ENCODE measurements at regions not wholly inside any gene's neighbourhood (a gene's known extent, or its start where the extent isn't known, plus 50 kb on each side); places are given as distances from the start of the nearest gene placed in this dataset.

DNA sequence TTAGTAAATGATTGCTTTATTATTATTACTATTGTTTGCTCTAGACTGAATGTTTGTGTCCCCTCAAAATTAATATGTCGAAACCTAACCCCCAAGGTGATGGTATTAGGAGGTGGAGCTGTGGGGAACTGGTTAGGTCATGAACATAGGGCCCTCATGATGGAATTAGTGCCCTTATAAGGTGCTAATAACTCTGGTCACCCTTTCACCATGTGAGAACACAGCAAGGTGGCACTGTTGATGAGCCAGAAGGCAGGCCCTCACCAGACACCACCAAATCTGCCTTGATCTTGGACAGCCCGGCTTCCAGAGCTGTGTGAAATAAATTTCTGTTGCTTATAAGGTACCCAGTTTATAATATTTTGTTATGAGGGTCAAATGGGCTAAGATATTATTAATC is 95.8 kb downstream of the BDNF start:
- no peak overlapping the region for H3K27ac Mint-ChIP-seq
- H3K36me3 Mint-ChIP-seq: no peaks in the 10 kb centered on the region
- no peak for DNase-seq (ENCODE audit: extremely low spot score, unreplicated experiment)
- H3K27me3 Mint-ChIP-seq: no peaks in the 10 kb centered on the region
- no peaks in the 10 kb centered on the region for H3K4me1 Mint-ChIP-seq (ENCODE audit: unreplicated experiment)
- H3K4me3 Mint-ChIP-seq: no peak overlapping the region
- no peaks in the 10 kb centered on the region for H3K9me3 Mint-ChIP-seq
- TF ChIP-seq, protein P1, sequence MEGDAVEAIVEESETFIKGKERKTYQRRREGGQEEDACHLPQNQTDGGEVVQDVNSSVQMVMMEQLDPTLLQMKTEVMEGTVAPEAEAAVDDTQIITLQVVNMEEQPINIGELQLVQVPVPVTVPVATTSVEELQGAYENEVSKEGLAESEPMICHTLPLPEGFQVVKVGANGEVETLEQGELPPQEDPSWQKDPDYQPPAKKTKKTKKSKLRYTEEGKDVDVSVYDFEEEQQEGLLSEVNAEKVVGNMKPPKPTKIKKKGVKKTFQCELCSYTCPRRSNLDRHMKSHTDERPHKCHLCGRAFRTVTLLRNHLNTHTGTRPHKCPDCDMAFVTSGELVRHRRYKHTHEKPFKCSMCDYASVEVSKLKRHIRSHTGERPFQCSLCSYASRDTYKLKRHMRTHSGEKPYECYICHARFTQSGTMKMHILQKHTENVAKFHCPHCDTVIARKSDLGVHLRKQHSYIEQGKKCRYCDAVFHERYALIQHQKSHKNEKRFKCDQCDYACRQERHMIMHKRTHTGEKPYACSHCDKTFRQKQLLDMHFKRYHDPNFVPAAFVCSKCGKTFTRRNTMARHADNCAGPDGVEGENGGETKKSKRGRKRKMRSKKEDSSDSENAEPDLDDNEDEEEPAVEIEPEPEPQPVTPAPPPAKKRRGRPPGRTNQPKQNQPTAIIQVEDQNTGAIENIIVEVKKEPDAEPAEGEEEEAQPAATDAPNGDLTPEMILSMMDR (conservative IDR thresholded peaks at IDR 0.05): no peak

DNA sequence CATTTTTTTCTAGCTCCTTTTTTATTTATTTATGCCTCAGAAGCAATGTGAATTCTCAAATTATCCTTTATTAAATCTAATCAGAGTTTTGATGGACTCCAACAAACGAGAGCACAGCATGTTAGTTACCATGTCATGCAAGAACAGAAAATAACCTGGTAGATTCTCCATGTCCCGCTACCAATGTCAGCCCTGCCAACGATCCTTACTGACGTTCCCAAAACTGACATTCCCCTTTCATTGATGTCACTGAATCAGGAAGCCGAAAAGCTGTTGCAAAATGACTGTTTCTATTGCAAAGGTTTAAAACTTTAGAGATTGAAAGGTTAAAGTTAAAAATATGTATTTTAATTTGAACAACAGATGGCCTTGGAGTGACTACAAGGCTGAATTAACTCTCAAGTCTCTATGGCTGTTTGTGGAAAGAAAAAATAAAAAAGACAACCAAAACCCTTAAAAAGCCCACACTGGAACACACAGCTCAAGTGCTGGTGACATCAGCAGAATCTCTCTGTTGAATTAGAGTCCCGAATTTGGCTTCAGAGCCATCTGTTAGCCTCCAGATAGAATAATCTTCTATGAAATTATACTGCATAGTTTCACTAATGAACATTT is 96.8 kb downstream of the BDNF start:
- Mint-ChIP-seq H3K27ac (no peak overlapping the region), H3K4me3 (no peak overlapping the region), H3K9me3 (no peaks in the 10 kb centered on the region), H3K27me3 (no peaks in the 10 kb centered on the region), H3K36me3 (no peaks in the 10 kb centered on the region), H3K4me1 (ENCODE audit: unreplicated experiment) (no peaks in the 10 kb centered on the region)
- no peak for DNase-seq (ENCODE audit: extremely low spot score, unreplicated experiment)
- TF ChIP-seq, protein P1 (conservative IDR thresholded peaks at IDR 0.05): no peak

DNA sequence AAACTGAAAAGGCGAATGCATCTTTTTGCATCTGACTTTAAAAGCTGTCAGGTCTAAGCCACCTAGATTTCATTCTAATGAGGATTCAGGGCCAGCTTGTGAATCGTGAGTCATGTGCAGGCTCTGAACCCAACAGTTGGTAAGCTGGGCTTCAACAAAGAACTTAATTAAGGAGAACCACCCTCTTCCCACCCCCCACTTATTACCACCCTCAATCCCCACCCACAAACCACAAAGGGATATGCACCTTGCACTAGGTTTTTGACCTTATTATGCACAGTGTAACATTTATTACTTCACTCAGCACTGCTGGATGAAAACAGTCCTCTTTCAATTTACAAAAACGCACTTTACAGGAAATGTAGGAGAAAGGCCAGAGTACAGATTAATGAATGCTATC is 94.1 kb upstream of the LIN7C start:
- no peak overlapping the region for H3K4me3 Mint-ChIP-seq
- H3K27me3 Mint-ChIP-seq: no peaks in the 10 kb centered on the region
- H3K4me1 Mint-ChIP-seq (ENCODE audit: unreplicated experiment): no peaks in the 10 kb centered on the region
- no peaks in the 10 kb centered on the region for H3K36me3 Mint-ChIP-seq
- no peak overlapping the region for H3K27ac Mint-ChIP-seq
- no peak for DNase-seq (ENCODE audit: extremely low spot score, unreplicated experiment)
- TF ChIP-seq, protein P1 (conservative IDR thresholded peaks at IDR 0.05): no peak
- no peaks in the 10 kb centered on the region for H3K9me3 Mint-ChIP-seq

DNA sequence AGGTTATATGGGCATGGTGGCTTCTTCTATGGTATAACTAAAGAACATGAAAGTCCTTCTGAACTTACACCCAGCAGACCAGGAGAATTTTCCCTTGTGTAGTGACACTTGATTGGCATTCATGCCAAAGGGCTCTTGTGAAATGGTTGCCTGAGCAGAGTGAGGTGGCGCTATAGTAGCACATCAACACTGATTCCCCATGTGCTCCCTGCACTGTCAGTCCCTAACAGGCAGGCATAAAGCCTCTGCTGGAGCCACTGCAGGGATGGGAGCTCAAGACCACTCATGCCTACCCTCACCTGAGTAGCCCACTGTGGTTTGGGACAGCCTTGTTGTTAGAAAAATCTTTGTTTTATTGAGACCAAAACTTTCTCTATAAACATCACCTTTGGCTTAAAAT is 92.6 kb upstream of the LIN7C start:
- no peaks in the 10 kb centered on the region for H3K36me3 Mint-ChIP-seq
- no peak overlapping the region for H3K4me3 Mint-ChIP-seq
- H3K27ac Mint-ChIP-seq: no peak overlapping the region
- no peaks in the 10 kb centered on the region for H3K27me3 Mint-ChIP-seq
- TF ChIP-seq, protein P1 (conservative IDR thresholded peaks at IDR 0.05): no peak
- no peaks in the 10 kb centered on the region for H3K4me1 Mint-ChIP-seq (ENCODE audit: unreplicated experiment)
- no peak for DNase-seq (ENCODE audit: extremely low spot score, unreplicated experiment)
- no peaks in the 10 kb centered on the region for H3K9me3 Mint-ChIP-seq

DNA sequence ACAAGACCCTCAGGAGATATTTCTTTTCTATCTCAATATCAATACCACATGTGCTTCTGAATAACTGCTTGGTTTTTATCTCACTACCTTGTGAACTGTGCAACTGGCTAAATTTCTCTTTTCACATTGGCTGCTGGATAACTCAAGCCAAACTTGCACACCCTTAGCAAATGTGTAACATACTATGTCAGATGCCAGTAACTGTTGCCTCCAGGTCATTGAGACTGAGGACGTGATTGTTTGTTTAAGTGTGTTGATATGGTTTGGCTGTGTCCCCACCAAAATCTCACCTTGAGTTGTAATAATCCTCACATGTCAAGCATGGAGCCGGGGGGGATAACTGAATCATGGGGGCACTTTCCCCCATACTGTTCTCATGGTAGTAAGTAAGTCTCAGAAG is 90.2 kb upstream of the LIN7C start:
- Mint-ChIP-seq H3K4me3 (no peak overlapping the region), H3K4me1 (ENCODE audit: unreplicated experiment) (no peaks in the 10 kb centered on the region), H3K27ac (no peak overlapping the region), H3K36me3 (no peaks in the 10 kb centered on the region), H3K27me3 (no peaks in the 10 kb centered on the region), H3K9me3 (no peaks in the 10 kb centered on the region)
- no peak for DNase-seq (ENCODE audit: extremely low spot score, unreplicated experiment)
- TF ChIP-seq, protein P1 (conservative IDR thresholded peaks at IDR 0.05): no peak

DNA sequence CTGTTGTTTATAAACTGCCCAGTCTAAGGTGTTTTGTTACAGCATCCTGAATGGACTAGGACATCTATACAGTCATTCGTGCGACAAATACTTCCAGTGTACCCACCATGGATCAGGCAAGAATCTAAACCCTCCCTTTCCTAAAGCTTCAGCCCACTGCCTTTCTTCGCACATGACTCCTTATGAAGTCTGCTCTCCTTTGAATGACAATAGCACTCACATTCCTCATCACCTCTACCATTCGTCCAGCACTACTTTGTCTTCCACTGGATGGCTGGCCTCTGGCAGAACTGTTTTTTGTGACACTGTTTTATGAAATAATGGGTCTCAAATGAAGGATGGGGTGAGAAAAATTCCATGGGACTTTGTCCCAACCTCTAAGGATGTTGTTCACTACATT is 89.8 kb upstream of the LIN7C start:
- Mint-ChIP-seq H3K4me3 (no peak overlapping the region), H3K27ac (no peak overlapping the region), H3K9me3 (no peaks in the 10 kb centered on the region), H3K27me3 (no peaks in the 10 kb centered on the region), H3K36me3 (no peaks in the 10 kb centered on the region), H3K4me1 (ENCODE audit: unreplicated experiment) (no peaks in the 10 kb centered on the region)
- DNase-seq (ENCODE audit: extremely low spot score, unreplicated experiment): no peak
- TF ChIP-seq, protein P1 (conservative IDR thresholded peaks at IDR 0.05): no peak

All from type B pancreatic cell (in vitro differentiated cells).